ENCODE measurements at regions not wholly inside any gene's neighbourhood (a gene's known extent, or its start where the extent isn't known, plus 50 kb on each side); places are given as distances from the start of the nearest gene placed in this dataset.
"Not testable (repeated sequence)": the region's sequence is repeated elsewhere in the genome, so short reads cannot be mapped to it uniquely, and the experiment has no call there.

DNA sequence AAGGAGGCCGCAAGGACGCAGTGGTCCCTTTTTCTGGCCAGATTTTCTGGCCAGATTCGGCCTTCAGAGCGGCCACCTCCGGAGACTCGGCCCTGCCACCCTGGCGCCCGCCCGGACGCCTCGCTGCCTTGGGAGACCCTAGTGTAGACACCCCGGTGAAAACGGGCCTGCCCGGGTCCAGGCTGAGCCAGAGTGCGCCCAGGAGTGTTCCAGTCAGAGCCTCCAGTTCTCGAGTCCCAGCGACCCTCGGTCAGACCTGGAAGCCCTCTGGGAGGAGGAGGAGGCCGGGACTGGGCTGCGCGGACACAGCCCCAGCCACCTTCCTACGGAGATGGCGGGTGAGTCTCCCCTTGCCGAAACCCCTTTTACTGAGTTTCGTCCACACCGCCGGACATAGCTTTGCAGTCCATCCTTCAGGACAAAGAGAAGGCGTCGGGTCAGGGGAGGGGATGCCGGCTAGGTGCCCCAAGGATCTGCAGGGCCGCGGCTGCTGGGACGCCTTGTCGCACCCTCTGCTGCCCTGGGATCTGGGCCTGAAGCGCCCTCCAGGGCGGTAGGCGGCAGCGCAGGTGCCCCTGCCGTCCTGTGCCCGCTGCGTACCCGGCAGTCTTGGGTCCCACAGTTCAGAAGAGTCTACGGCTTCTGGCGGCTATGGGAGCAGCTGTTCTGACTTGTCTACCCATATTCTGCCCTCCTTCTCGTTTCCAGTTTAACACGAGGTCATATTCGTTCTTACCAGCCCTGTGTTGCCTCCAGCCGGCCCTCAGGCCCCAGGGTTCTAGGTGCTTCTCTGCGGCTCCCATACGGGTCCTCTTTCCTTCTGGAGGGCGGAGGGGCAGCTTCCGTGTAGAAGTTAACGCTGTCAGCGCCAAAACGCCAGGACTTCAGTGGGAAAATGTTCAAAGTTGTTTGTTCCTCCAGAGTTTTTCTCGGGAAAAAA is 1771.7 kb upstream of the CDH9 start:
- no peak for DNase-seq (ENCODE audit: low read depth, low spot score)
- POLR2A ChIA-PET, result no interaction called here
- peaks cover 28% of the 10 kb centered on the region for H3K9me3 ChIP-seq (ENCODE audit: control insufficient read depth, insufficient read depth, low read length)
- CTCF ChIA-PET, result interaction anchor here (0.6 kb wide), 1 partner anchor 1790 kb away, joined by 4 read pairs; no protein-coding TSS in a partner anchor
- H3K27me3 ChIP-seq (ENCODE audit: control insufficient read depth, insufficient read depth, low read length), result no peaks in the 10 kb centered on the region
- TF ChIP-seq CTCF (IDR thresholded peaks at IDR 0.05; ENCODE audit: low read depth, low read length), result no peak
- H3K27ac ChIP-seq (ENCODE audit: low read depth, low read length), result no peak overlapping the region
- H3K4me3 ChIP-seq (ENCODE audit: low read depth, low read length), result no peak overlapping the region

DNA sequence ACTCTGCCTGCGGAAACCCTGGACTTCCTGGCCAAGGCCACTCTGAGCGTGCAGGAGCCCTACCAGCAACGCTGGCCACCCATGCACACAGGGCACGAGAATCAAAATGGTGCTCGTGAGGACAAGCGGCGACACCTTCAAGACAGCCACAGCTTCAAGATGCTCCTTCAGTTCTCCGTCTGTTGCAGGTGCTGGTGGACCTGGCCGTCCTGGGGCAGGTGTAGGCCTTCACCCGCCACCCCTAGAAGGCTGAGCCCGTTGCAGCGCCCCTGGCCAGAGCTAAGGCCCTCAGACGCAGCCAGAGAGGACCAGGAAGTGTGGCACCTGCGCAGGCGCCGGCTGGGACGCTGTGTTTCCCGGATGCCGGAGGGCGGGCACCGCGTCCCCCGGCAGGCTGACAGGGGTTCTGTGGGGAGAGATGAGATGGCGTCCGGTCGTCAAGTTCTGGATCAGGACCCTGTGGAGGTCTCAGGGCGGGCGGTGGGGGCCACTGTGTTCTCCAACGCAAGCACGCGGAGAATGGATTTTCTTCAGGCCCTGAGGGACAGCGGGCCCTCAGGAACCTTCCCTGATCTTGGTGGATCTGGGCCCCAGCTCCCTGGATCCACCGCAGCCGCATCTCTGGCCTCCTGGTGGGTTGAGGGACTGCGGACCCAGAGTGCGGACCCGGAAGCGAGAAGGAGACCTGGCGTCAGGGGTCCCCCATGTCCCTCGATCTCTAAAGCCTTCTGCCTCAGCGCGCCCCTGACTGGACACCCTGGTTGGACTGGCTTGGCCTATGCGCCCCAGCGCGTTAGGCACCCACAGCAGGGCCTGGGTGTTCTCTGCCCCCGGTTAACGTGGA is 1770.8 kb upstream of the CDH9 start:
- H3K4me3 ChIP-seq (ENCODE audit: low read depth, low read length), result no peak overlapping the region
- CTCF ChIA-PET, result no interaction called here
- POLR2A ChIA-PET, result no interaction called here
- DNase-seq (ENCODE audit: low read depth, low spot score), result no peak
- H3K9me3 ChIP-seq (ENCODE audit: control insufficient read depth, insufficient read depth, low read length), result peaks cover 28% of the 10 kb centered on the region
- no peak for TF ChIP-seq CTCF (IDR thresholded peaks at IDR 0.05; ENCODE audit: low read depth, low read length)
- no peaks in the 10 kb centered on the region for H3K27me3 ChIP-seq (ENCODE audit: control insufficient read depth, insufficient read depth, low read length)
- H3K27ac ChIP-seq (ENCODE audit: low read depth, low read length), result no peak overlapping the region

DNA sequence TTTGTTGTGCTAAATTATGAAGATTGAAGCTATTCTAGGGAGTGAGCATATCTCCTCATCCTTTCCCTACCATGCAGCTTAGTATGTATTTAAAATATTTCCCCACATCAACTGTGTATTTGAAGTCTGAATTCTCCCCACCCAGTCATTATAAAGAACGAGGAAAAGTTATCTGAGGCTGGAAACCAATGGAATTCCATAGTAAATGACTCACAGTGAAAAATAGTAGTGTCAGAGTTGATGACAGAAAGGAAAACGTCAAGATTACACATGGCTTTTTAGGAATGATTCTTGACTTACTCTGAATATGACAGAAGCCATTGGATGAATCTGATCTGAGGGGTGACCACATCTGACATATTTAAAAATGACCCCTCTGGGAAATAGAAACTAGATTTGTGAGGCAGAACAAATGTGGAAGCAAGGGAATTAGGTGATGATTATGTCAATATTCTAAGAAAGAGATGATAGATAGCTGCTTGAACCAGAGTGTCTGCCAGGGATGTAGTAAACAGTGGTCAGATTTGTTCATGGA is 1768.9 kb upstream of the CDH9 start:
- TF ChIP-seq CTCF (IDR thresholded peaks at IDR 0.05; ENCODE audit: low read depth, low read length), result no peak
- ChIA-PET POLR2A (no interaction called here), CTCF (no interaction called here)
- peaks cover 24% of the 10 kb centered on the region for H3K9me3 ChIP-seq (ENCODE audit: control insufficient read depth, insufficient read depth, low read length)
- H3K4me3 ChIP-seq (ENCODE audit: low read depth, low read length), result no peak overlapping the region
- no peak for DNase-seq (ENCODE audit: low read depth, low spot score)
- H3K27ac ChIP-seq (ENCODE audit: low read depth, low read length), result no peak overlapping the region
- no peaks in the 10 kb centered on the region for H3K27me3 ChIP-seq (ENCODE audit: control insufficient read depth, insufficient read depth, low read length)

DNA sequence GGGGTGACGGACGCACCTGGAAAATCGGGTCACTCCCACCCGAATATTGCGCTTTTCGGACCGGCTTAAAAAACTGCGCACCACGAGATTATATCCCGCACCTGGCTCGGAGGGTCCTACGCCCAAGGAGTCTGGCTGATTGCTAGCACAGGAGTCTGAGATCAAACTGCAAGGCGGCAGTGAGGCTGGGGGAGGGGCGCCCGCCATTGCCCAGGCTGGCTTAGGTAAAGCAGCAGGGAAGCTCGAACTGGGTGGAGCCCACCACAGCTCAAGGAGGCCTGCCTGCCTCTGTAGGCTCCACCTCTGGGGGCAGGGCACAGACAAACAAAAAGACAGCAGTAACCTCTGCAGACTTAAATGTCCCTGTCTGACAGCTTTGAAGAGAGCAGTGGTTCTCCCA is 1760.6 kb upstream of the CDH9 start:
- DNase-seq (ENCODE audit: low read depth, low spot score); H3K27ac ChIP-seq (ENCODE audit: low read depth, low read length); H3K9me3 ChIP-seq (ENCODE audit: control insufficient read depth, insufficient read depth, low read length); H3K27me3 ChIP-seq (ENCODE audit: control insufficient read depth, insufficient read depth, low read length); CTCF ChIA-PET; POLR2A ChIA-PET; H3K4me3 ChIP-seq (ENCODE audit: low read depth, low read length): not testable (repeated sequence)

DNA sequence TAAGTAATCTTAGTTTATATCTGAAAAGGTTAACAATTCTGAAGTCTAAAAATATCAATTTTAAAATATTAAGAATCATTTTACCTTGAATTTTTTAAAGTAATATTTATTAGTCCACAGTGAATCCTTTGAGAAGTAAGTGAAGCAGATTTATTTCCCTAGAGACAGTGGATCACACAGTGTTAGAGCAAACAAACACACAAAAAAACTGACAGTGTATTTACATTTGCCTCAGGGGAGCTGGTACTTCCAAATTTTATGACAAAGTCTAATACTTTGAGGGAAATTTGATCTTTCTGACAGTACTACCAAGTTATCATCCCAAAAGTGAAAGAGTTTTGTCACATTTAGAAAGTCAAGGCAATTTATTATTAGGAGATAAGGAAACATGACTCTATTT is 1750.6 kb upstream of the CDH9 start:
- no peaks in the 10 kb centered on the region for H3K27me3 ChIP-seq (ENCODE audit: control insufficient read depth, insufficient read depth, low read length)
- ChIA-PET CTCF (no interaction called here), POLR2A (no interaction called here)
- TF ChIP-seq CTCF (IDR thresholded peaks at IDR 0.05; ENCODE audit: low read depth, low read length), result no peak
- no peak overlapping the region for H3K27ac ChIP-seq (ENCODE audit: low read depth, low read length)
- no peak for DNase-seq (ENCODE audit: low read depth, low spot score)
- H3K4me3 ChIP-seq (ENCODE audit: low read depth, low read length), result no peak overlapping the region
- H3K9me3 ChIP-seq (ENCODE audit: control insufficient read depth, insufficient read depth, low read length), result no peaks in the 10 kb centered on the region; the same call in 1 of the 2 replicates
